Memory B cell (primary cell): ENCODE measurements at regions not wholly inside any gene's neighbourhood (a gene's known extent, or its start where the extent isn't known, plus 50 kb on each side); places are given as distances from the start of the nearest gene placed in this dataset.

Experiments
- ATAC-seq: fragments of 150-1000 bp; cut with Tn5 transposase; 2 replicates; pipeline ENCODE4 v1.10.0; 2021; ENCODE audit warnings: low read depth, mild to moderate bottlenecking, moderate library complexity
- DNase-seq, 2 donors: peaks; one replicate each; pipeline ENCODE4 v3.0.0; 2022; ENCODE audit warnings: low spot score in 2 of 2
- H3K27ac Mint-ChIP-seq: one replicate; pipeline ENCODE4 v1.8.0; 2022; ENCODE audit warnings: mild to moderate bottlenecking, moderate library complexity, mixed read lengths
- H3K27me3 Mint-ChIP-seq: one replicate; pipeline ENCODE4 v1.8.0; 2022; ENCODE audit warnings: mixed read lengths
- H3K36me3 Mint-ChIP-seq: one replicate; pipeline ENCODE4 v1.8.0; 2022; ENCODE audit warnings: mild to moderate bottlenecking, mixed read lengths
- H3K4me1 Mint-ChIP-seq: one replicate; pipeline ENCODE4 v1.8.0; 2022; ENCODE audit warnings: mixed read lengths
- H3K4me3 Mint-ChIP-seq: one replicate; pipeline ENCODE4 v1.8.0; 2022; ENCODE audit warnings: mild to moderate bottlenecking, moderate library complexity, mixed read lengths
- H3K9me3 Mint-ChIP-seq: one replicate; pipeline ENCODE4 v1.8.0; 2022; ENCODE audit warnings: mixed read lengths

DNA sequence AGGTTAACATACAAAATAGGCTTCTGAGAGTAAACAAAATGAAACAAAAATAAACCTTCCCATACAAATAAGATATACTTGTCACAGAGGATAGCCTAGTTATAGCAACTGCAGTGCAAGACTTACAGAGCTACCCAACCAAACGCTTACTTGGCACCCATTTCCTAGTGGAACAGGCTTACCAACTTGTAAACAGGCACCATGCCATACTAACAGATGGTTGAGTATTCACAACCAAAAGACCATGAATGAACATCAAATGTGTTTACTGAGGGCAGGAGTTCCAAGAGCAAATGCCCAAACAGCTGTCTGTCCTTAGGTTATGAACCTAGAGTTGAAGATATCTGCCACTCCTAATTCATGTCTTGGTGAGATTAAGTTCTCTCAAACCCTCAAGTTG, 2629.2 kb downstream of the PCDH7 start:
- Mint-ChIP-seq H3K27ac (no peak overlapping the region), H3K4me3 (no peak overlapping the region), H3K4me1 (no peaks in the 10 kb centered on the region), H3K27me3 (no peaks in the 10 kb centered on the region), H3K36me3 (no peaks in the 10 kb centered on the region), H3K9me3 (peaks cover 3% of the 10 kb centered on the region)
- ATAC-seq = no peak
- no peak for DNase-seq

GRCh38 chr4:33357121-33357520, 2637.0 kb downstream of the PCDH7 start:
- H3K27ac Mint-ChIP-seq = no peak overlapping the region
- H3K4me3 Mint-ChIP-seq = no peak overlapping the region
- H3K4me1 Mint-ChIP-seq = no peaks in the 10 kb centered on the region
- ATAC-seq = no peak
- no peak for DNase-seq
- H3K27me3 Mint-ChIP-seq = no peaks in the 10 kb centered on the region
- no peaks in the 10 kb centered on the region for H3K36me3 Mint-ChIP-seq
- H3K9me3 Mint-ChIP-seq = peaks cover 2% of the 10 kb centered on the region

DNA sequence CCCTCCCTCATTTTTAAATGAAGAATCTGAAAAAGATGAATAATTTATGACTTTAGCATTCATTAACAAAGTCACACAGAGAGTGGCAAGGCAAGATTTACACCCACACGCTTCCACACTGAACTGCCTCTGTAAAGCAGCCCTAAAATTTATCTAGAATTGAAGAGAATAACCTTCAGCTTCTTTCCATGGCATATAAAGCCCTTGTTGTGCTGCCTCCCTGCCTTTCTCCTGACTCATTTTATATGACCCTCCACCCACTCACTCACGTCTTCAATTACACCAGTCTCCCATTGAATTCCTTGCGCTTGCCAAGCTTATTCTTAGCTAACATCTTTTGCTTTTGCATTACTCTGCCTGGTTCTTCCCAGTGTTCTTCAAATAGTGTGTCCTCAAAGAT, 2649.3 kb downstream of the PCDH7 start:
- Mint-ChIP-seq H3K27ac (no peak overlapping the region), H3K27me3 (no peaks in the 10 kb centered on the region), H3K9me3 (peaks cover 7% of the 10 kb centered on the region), H3K4me1 (no peaks in the 10 kb centered on the region), H3K4me3 (no peak overlapping the region), H3K36me3 (no peaks in the 10 kb centered on the region)
- ATAC-seq (no peak), DNase-seq (no peak)

- ATAC-seq (no peak), DNase-seq (no peak)
- H3K27me3 Mint-ChIP-seq = no peaks in the 10 kb centered on the region
- H3K4me1 Mint-ChIP-seq = no peaks in the 10 kb centered on the region
- no peak overlapping the region for H3K27ac Mint-ChIP-seq
- no peaks in the 10 kb centered on the region for H3K36me3 Mint-ChIP-seq
- peaks cover 4% of the 10 kb centered on the region for H3K9me3 Mint-ChIP-seq
- H3K4me3 Mint-ChIP-seq = no peak overlapping the region
These were observed 2661.6 kb downstream of the PCDH7 start for GRCh38 chr4:33381816-33382215.

DNA sequence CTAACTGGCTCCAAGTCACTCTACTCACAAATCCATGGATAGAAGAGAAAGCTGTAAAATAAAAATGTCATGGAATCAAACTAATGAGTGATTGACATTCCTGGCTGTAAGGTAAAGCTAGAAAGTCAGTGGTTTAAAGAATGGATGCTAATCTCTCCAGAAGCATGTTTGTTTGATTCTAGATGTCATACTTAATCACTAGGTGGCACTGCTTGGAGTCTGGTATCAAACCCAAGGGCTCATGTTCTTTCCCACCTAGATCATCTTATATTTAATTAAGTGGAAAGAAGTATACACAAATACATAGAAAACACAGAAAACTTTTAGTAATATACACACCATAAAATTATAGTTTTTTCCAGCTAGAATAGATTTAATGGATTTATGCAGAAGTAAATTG, 2666.6 kb downstream of the PCDH7 start:
- H3K9me3 Mint-ChIP-seq = peaks cover 4% of the 10 kb centered on the region
- no peaks in the 10 kb centered on the region for H3K36me3 Mint-ChIP-seq
- ATAC-seq (no peak), DNase-seq (no peak)
- no peak overlapping the region for H3K27ac Mint-ChIP-seq
- H3K4me3 Mint-ChIP-seq = no peak overlapping the region
- H3K4me1 Mint-ChIP-seq = no peaks in the 10 kb centered on the region
- no peaks in the 10 kb centered on the region for H3K27me3 Mint-ChIP-seq

DNA sequence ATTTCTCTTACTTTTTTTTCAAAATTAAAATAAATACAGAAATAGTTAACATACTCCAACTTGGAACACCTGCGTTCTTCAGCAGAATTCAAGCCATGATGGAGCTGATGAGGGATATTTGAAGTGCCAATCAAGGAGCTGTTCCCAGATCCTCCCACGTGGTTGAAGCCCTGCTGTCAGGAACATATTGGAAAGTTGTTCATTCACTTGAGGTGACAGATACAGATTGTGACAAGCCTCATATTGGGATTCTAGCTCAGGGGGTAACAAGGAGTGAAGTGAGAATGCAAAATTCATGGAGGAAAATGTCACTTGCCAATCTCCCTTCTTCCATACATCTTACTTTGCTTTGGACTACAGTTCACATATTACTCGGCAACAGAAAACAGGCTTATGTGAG, 2670.8 kb downstream of the PCDH7 start:
- Mint-ChIP-seq H3K27ac (no peak overlapping the region), H3K4me1 (no peaks in the 10 kb centered on the region), H3K4me3 (no peak overlapping the region), H3K36me3 (no peaks in the 10 kb centered on the region), H3K9me3 (no peaks in the 10 kb centered on the region), H3K27me3 (no peaks in the 10 kb centered on the region)
- ATAC-seq = no peak
- no peak for DNase-seq

DNA sequence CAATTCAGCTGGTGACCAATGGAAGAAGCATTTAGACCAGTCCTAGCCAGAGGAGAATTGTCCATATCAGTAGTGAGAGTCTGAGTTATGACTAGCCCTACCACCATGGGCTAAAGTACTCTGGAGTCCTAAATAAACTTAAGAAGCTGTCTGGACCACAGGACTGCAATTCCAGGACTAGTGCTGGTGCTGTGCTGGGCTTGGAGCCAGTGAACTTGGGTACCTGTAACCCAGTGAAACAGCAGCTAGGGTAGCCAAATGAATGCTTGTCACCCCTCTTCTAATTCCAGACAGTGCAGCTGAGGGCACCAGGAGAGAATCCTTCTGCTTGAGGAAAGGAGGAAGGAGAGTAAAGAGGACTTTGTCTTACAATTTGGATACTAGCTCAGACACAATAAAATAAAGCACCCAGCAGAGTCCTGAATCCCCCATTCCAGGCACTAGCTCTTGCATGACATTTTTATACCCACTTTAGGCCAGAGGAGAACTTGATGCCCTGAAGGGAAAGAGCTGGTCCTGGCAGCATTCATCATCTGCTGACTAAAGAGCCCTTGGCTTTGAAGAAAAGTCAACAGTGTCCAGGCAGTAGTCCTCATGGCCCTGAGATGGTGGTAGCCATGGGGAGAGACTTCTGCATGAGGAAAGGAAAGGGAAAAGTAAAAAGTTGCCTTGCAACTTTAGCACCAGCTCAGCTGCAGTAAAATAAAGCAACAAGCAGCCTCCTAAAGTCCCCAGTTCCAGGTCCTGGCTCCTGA, 2675.7 kb downstream of the PCDH7 start:
- Mint-ChIP-seq H3K9me3 (peaks cover 2% of the 10 kb centered on the region), H3K4me3 (no peak overlapping the region), H3K27ac (no peak overlapping the region), H3K27me3 (no peaks in the 10 kb centered on the region), H3K4me1 (no peaks in the 10 kb centered on the region), H3K36me3 (no peaks in the 10 kb centered on the region)
- ATAC-seq = no peak
- no peak for DNase-seq

- no peaks in the 10 kb centered on the region for H3K36me3 Mint-ChIP-seq
- H3K4me1 Mint-ChIP-seq = no peaks in the 10 kb centered on the region
- H3K9me3 Mint-ChIP-seq = peaks cover 3% of the 10 kb centered on the region
- DNase-seq (no peak), ATAC-seq (no peak)
- H3K27ac Mint-ChIP-seq = no peak overlapping the region
- H3K4me3 Mint-ChIP-seq = no peak overlapping the region
- H3K27me3 Mint-ChIP-seq = no peaks in the 10 kb centered on the region
These were observed 2680.3 kb downstream of the PCDH7 start for GRCh38 chr4:33400504-33400903.

GRCh38 chr4:33407496-33407895, 2687.3 kb downstream of the PCDH7 start:
- H3K27me3 Mint-ChIP-seq = no peaks in the 10 kb centered on the region
- DNase-seq = no peak
- no peak for ATAC-seq
- peaks cover 10% of the 10 kb centered on the region for H3K9me3 Mint-ChIP-seq
- H3K27ac Mint-ChIP-seq = no peak overlapping the region
- no peak overlapping the region for H3K4me3 Mint-ChIP-seq
- no peaks in the 10 kb centered on the region for H3K36me3 Mint-ChIP-seq
- no peaks in the 10 kb centered on the region for H3K4me1 Mint-ChIP-seq

DNA sequence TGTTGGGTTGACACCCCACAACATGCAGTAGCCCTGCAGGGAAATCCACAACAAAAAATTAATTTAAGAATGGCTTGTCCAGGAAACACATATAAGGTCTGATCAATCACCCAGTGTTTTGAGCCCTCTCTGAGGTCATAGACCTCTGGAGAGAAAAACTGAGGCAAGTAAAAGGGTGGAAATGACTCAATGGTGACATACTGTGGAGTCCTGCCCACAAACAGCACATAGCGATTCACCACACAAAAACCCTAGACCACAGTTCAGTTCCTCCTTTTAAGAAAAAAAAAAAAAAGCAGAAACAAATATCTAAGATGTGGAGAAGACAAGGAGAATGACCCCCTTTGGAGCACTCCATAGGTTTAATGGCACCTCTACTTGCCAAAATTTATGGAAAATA, 2691.0 kb downstream of the PCDH7 start:
- Mint-ChIP-seq H3K9me3 (peaks cover 10% of the 10 kb centered on the region), H3K36me3 (no peaks in the 10 kb centered on the region), H3K4me3 (no peak overlapping the region), H3K27ac (no peak overlapping the region), H3K27me3 (no peaks in the 10 kb centered on the region), H3K4me1 (no peaks in the 10 kb centered on the region)
- no peak for DNase-seq
- no peak for ATAC-seq

GRCh38 chr4:33421887-33422286, 2701.7 kb downstream of the PCDH7 start:
- DNase-seq (no peak), ATAC-seq (no peak)
- Mint-ChIP-seq H3K9me3 (peaks cover 3% of the 10 kb centered on the region), H3K36me3 (no peaks in the 10 kb centered on the region), H3K27ac (no peak overlapping the region), H3K27me3 (no peaks in the 10 kb centered on the region), H3K4me1 (no peaks in the 10 kb centered on the region), H3K4me3 (no peak overlapping the region)

DNA sequence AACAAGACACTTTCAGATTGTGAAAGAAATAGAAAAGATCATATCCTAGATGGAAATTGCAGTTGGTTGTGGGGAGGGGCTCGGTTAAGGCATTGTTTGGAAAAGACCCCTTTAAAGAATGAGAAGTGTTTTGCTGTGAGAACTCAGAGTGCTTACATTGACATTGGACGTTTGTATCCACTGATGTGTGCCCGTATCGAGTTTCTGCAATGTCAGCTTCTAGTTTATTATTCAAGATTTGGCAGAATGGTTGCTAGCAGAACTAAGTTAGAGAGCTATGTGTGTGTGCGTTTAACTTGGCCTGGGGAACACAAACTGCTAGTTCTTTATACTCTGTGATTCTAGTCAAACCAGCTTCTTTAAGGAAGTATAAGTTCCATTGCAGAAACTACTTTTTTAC, 2702.5 kb downstream of the PCDH7 start:
- no peak overlapping the region for H3K27ac Mint-ChIP-seq
- no peaks in the 10 kb centered on the region for H3K36me3 Mint-ChIP-seq
- no peak overlapping the region for H3K4me3 Mint-ChIP-seq
- ATAC-seq (no peak), DNase-seq (no peak)
- no peaks in the 10 kb centered on the region for H3K4me1 Mint-ChIP-seq
- H3K27me3 Mint-ChIP-seq = no peaks in the 10 kb centered on the region
- H3K9me3 Mint-ChIP-seq = peaks cover 2% of the 10 kb centered on the region

DNA sequence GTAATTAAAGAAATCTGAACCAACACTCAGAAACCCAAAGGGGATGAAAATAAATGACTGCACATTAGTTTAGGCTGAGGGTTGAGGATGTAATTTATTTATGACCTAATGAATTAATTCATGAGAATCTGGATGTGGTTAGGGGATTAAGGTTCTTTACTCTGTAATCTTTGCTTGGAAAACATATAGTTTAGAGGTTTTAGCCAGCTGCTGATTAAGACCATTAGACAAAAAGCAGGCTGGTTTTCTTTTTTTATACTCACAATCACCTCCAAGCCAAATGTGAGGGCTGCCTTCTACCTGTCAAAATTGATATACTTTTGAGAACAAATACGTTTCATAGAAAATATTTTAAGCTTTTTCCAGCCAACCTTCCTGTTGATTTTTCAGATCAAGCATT, 2705.8 kb downstream of the PCDH7 start:
- no peak overlapping the region for H3K4me3 Mint-ChIP-seq
- H3K27me3 Mint-ChIP-seq = no peaks in the 10 kb centered on the region
- H3K4me1 Mint-ChIP-seq = no peaks in the 10 kb centered on the region
- DNase-seq = no peak
- H3K36me3 Mint-ChIP-seq = no peaks in the 10 kb centered on the region
- ATAC-seq = no peak
- H3K9me3 Mint-ChIP-seq = peaks cover 2% of the 10 kb centered on the region
- H3K27ac Mint-ChIP-seq = no peak overlapping the region

- no peaks in the 10 kb centered on the region for H3K4me1 Mint-ChIP-seq
- DNase-seq (no peak), ATAC-seq (no peak)
- H3K9me3 Mint-ChIP-seq = peaks cover 2% of the 10 kb centered on the region
- no peaks in the 10 kb centered on the region for H3K27me3 Mint-ChIP-seq
- no peak overlapping the region for H3K27ac Mint-ChIP-seq
- H3K4me3 Mint-ChIP-seq = no peak overlapping the region
- H3K36me3 Mint-ChIP-seq = no peaks in the 10 kb centered on the region
These were observed 2707.5 kb downstream of the PCDH7 start for GRCh38 chr4:33427676-33428075.

- no peak overlapping the region for H3K27ac Mint-ChIP-seq
- no peak for ATAC-seq
- no peaks in the 10 kb centered on the region for H3K27me3 Mint-ChIP-seq
- no peaks in the 10 kb centered on the region for H3K36me3 Mint-ChIP-seq
- H3K4me1 Mint-ChIP-seq = no peaks in the 10 kb centered on the region
- no peak overlapping the region for H3K4me3 Mint-ChIP-seq
- peaks cover 1% of the 10 kb centered on the region for H3K9me3 Mint-ChIP-seq
- DNase-seq = no peak
These were observed 2709.8 kb downstream of the PCDH7 start for GRCh38 chr4:33429971-33430370.
